T-helper 1 cell treated with Interleukin-12 subunit alpha and Interleukin-12 subunit beta and Interleukin-4 antibody, amounts not matched to agents 30 μg/mL and 1 μg/mL, for 36 hours (primary cell): ENCODE measurements at regions not wholly inside any gene's neighbourhood (a gene's known extent, or its start where the extent isn't known, plus 50 kb on each side); places are given as distances from the start of the nearest gene placed in this dataset.
"Not testable (repeated sequence)": the region's sequence is repeated elsewhere in the genome, so short reads cannot be mapped to it uniquely, and the experiment has no call there.

Source experiments
- H3K27ac Mint-ChIP-seq: one replicate; pipeline ENCODE4 v1.8.0; 2021; ENCODE audit warnings: mild to moderate bottlenecking, mixed read lengths
- H3K27me3 Mint-ChIP-seq: one replicate; pipeline ENCODE4 v1.8.0; 2021; ENCODE audit warnings: low read depth, mixed read lengths
- H3K36me3 Mint-ChIP-seq: one replicate; pipeline ENCODE4 v1.8.0; 2021; ENCODE audit warnings: low read depth, mixed read lengths
- H3K4me1 Mint-ChIP-seq: one replicate; pipeline ENCODE4 v1.8.0; 2021; ENCODE audit warnings: low read depth, mixed read lengths
- H3K4me3 Mint-ChIP-seq: one replicate; pipeline ENCODE4 v1.8.0; 2021; ENCODE audit warnings: mild to moderate bottlenecking, moderate library complexity, mixed read lengths
- H3K9me3 Mint-ChIP-seq: one replicate; pipeline ENCODE4 v1.8.0; 2021; ENCODE audit warnings: mixed read lengths

DNA sequence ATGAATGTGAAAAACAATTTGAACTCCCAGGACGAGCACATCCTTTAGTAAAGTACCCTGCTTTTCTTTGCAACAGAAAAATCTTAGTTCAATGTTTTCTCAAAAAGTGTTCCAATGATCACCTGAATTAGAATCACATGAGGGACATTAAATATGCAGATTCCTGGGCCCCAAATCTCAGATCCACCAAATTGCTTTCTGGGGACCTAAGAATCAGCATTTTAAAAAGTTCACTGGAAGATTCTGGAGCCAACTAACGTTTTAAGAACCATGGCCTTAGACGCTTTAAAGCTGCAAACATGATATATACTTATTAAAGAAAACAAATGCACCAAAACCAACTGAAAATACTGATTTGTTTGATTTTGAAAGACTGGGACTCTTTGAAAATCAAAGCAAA, 143.4 kb upstream of the TMEM168 start:
- H3K4me3 Mint-ChIP-seq, result no peak overlapping the region
- H3K27ac Mint-ChIP-seq, result no peak overlapping the region
- H3K4me1 Mint-ChIP-seq, result peaks cover 24% of the 10 kb centered on the region
- no peaks in the 10 kb centered on the region for H3K9me3 Mint-ChIP-seq
- H3K27me3 Mint-ChIP-seq, result no peaks in the 10 kb centered on the region
- peaks cover 19% of the 10 kb centered on the region for H3K36me3 Mint-ChIP-seq

DNA sequence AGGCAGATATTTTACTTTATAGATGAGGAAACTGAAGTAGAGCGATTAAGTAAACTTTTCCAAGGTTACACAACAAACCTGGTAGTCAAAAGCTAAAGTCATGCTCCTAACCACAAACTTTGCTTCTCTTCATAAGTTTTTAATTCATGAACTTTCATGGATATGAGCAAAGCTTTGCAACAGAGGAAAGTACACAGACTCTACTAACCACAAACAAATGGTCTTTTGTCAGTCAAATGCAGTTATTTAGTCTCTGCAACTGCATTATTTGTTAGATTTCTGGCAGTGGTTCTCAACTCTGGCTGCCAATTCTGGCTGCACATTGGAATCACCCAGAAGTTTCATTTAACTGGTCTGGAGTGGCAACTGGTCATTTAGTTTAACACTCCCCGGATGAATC, 140.6 kb upstream of the TMEM168 start:
- Mint-ChIP-seq H3K9me3 (no peaks in the 10 kb centered on the region), H3K27me3 (no peaks in the 10 kb centered on the region), H3K27ac (no peak overlapping the region), H3K4me3 (no peak overlapping the region), H3K36me3 (peaks cover 14% of the 10 kb centered on the region), H3K4me1 (peaks cover 6% of the 10 kb centered on the region)

DNA sequence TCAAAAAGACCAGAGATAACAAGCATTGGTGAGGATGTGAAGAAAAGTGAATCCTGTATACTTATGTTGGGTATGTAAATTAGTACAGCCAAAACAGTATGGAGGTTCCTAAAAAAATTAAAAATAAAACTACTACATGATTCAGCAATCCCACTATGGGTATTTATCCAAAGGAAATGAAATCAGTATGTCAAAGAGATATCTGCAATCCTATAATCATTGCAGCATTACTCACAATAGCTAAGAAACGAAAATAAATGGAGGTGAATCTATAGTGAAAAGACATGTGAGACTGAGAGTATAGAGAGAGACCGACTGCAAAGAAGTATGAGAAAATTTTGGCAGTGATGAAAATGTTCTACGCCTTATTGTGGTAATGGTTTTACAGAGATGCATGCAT, 139.2 kb upstream of the TMEM168 start:
- H3K27me3 Mint-ChIP-seq, result no peaks in the 10 kb centered on the region
- peaks cover 4% of the 10 kb centered on the region for H3K4me1 Mint-ChIP-seq
- H3K27ac Mint-ChIP-seq, result no peak overlapping the region
- H3K4me3 Mint-ChIP-seq, result no peak overlapping the region
- H3K9me3 Mint-ChIP-seq, result no peaks in the 10 kb centered on the region
- peaks cover 11% of the 10 kb centered on the region for H3K36me3 Mint-ChIP-seq

DNA sequence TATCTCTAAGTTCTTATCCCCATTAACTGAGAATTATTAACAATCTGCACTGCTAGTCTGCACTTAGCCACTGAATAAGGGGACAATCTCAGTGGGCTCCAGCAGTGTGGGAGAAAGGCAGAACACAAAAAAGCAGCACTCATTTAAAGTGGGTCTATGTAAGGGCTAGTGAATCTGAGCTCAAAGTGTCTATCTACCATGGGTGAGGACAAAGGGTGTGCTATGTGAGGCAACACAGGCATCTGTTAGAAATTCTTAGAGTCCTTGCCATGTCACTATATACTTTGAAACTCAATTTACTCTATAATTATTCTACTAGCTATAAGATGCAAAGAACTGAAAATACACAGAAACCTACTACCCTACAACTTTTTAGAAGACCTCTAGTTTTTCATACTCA, 135.8 kb upstream of the TMEM168 start:
- Mint-ChIP-seq H3K9me3 (no peaks in the 10 kb centered on the region), H3K27me3 (no peaks in the 10 kb centered on the region), H3K27ac (no peak overlapping the region), H3K36me3 (peaks cover 2% of the 10 kb centered on the region), H3K4me1 (peaks cover 3% of the 10 kb centered on the region), H3K4me3 (no peak overlapping the region)

DNA sequence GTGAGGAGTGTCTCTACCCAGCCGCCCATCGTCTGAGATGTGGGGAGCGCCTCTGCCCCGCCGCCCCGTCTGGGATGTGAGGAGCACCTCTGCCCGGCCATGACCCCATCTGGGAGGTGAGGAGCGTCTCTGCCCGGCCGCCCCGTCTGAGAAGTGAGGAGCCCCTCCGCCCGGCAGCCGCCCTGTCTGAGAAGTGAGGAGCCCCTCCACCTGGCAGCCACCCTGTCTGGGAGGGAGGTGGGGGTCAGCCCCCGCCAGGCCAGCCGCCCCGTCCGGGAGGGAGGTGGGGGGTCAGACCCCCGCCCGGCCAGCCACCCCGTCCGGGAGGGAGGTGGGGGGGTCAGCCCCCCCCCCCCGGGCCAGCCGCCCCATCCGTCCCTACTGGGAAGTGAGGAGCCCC, 132.4 kb upstream of the TMEM168 start:
- not testable (repeated sequence) for H3K27me3 Mint-ChIP-seq, H3K27ac Mint-ChIP-seq, H3K4me1 Mint-ChIP-seq, H3K4me3 Mint-ChIP-seq, H3K36me3 Mint-ChIP-seq, H3K9me3 Mint-ChIP-seq

DNA sequence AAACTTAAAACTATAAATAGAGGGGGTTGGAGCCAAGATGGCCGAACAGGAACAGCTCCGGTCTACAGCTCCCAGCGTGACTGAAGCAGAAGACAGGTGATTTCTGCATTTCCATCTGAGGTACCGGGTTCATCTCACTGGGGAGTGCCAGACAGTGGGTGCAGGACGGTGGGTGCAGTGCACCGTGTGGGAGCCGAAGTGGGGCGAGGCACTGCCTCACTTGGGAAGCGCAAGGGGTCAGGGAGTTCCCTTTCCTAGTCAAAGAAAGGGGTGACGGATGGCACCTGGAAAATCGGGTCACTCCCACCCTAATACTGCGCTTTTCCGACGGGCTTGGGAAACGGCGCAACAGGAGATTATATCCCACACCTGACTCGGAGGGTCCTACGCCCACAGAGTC, 126.2 kb upstream of the TMEM168 start:
- not testable (repeated sequence) for H3K36me3 Mint-ChIP-seq, H3K27ac Mint-ChIP-seq

DNA sequence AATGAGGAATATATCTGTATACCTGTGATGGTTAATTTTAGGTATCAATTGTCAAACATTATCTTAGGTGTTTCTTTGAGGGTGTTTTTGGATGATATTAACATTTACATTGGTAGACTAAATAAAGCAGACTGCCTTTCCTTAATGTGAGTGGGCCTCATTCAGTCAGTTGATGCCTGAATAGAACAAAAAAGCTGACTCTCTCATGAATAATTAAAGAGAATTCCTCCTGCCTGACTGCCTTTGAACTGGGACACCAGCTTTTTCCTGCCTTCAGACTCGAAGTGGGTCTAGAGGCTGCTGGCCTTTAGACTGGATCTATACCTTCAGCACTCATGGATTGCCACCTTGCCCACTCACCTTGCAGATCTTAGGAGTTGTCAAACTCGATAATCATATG, 117.9 kb upstream of the TMEM168 start:
- Mint-ChIP-seq H3K4me3 (no peak overlapping the region), H3K9me3 (peaks cover 21% of the 10 kb centered on the region), H3K27me3 (no peaks in the 10 kb centered on the region), H3K27ac (no peak overlapping the region), H3K4me1 (no peaks in the 10 kb centered on the region), H3K36me3 (peaks cover 15% of the 10 kb centered on the region)

More for the DNA sequence above, 126.2 kb upstream of the TMEM168 start:
- not testable (repeated sequence) for H3K9me3 Mint-ChIP-seq, H3K4me3 Mint-ChIP-seq, H3K4me1 Mint-ChIP-seq, H3K27me3 Mint-ChIP-seq

DNA sequence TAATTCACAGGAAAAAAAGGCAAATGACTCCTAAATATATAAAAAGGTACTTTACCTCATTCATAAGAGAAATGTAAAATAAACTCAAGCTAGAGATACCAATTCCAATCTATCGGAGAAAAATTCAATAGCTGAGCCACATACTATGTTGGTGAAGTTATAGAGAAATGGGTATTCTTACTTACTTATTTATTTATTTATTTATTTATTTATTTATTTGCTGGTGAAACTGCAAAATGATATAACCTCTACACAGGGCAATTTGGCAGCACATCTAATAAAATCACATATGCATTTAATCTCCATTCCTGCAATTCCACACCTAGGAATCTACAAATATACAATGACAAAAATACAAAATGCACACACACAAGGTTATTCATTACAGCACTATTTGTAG, 117.5 kb upstream of the TMEM168 start:
- H3K4me1 Mint-ChIP-seq, result no peaks in the 10 kb centered on the region
- H3K36me3 Mint-ChIP-seq, result peaks cover 13% of the 10 kb centered on the region
- no peak overlapping the region for H3K27ac Mint-ChIP-seq
- peaks cover 21% of the 10 kb centered on the region for H3K9me3 Mint-ChIP-seq
- H3K27me3 Mint-ChIP-seq, result no peaks in the 10 kb centered on the region
- H3K4me3 Mint-ChIP-seq, result no peak overlapping the region

DNA sequence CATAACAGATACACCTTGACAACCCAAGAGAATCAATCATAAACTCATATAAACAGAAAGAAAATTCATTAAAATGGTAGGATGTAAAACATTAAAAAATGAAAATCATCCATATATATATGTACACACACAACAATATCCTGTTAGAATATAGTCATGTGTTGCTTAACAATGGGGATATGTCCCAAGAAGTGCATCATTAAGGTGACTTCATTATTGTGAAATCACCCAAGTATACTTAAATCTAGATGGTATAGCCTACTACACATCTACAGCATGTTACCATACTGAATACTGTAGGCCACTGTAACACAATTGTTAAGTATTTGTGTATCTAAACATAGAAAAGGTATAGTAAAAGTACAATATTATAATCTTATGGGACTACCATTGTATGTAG, 115.8 kb upstream of the TMEM168 start:
- no peak overlapping the region for H3K4me3 Mint-ChIP-seq
- H3K36me3 Mint-ChIP-seq, result peaks cover 7% of the 10 kb centered on the region
- no peak overlapping the region for H3K27ac Mint-ChIP-seq
- H3K27me3 Mint-ChIP-seq, result no peaks in the 10 kb centered on the region
- no peaks in the 10 kb centered on the region for H3K4me1 Mint-ChIP-seq
- peaks cover 16% of the 10 kb centered on the region for H3K9me3 Mint-ChIP-seq

DNA sequence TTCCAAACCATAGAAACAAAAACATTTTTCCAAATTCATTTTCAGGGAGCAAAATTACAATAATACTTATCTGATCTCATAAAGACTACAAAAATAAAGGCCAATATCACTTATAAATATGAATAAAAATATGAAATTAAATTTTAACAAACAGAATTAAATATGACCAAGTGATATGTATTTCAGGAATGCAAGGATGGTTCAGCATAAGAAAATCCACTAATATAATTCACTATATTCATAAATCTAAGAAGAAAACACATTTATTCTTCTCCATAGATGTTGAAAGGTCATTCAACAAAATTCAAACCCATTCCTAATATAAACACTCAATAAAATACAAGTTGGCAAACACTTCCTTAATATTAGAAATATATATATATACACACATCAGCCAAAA, 115.2 kb upstream of the TMEM168 start:
- no peak overlapping the region for H3K4me3 Mint-ChIP-seq
- no peaks in the 10 kb centered on the region for H3K4me1 Mint-ChIP-seq
- H3K9me3 Mint-ChIP-seq, result peaks cover 16% of the 10 kb centered on the region
- no peaks in the 10 kb centered on the region for H3K27me3 Mint-ChIP-seq
- H3K27ac Mint-ChIP-seq, result no peak overlapping the region
- H3K36me3 Mint-ChIP-seq, result peaks cover 3% of the 10 kb centered on the region

DNA sequence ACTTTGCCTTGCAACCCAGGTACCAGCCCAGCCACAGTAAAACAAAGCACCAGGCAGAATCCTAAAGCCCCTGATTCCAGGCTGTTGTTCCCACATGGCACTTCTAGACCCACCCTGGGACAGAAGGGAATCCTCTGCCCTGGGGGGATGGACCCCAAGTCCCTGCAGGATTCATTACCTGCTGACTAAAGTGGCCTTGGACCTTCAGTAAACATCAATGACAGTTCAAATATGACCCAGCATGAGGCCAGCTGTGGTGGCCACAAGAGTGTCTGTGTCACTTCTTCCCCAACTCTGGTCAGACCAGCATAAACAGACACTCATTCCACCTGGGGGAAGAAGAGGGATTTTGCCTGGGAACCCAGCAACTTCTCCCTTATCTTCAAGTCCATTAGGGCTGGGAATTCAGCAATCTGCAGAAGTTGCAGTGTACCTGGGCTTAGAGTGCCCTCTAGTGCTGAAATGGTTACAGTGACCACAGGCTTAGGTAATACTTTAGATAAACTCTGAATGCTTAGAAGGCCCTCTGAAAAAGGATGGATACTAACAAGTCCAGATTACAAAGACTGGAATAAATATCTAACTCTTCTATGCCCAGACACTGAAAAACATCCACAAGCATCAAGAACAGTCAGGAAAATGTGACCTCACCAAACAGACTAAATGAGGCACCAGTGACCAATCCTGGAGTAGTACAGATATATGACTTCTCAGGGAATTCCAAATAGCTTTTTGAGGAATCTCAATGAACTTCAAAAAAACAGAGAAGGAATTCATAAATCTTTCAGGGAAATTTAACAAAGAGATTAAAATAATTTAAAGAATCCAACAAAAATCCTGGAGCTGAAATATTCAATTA, 108.5 kb upstream of the TMEM168 start:
- no peak overlapping the region for H3K4me3 Mint-ChIP-seq
- no peak overlapping the region for H3K27ac Mint-ChIP-seq
- H3K36me3 Mint-ChIP-seq, result peaks cover 3% of the 10 kb centered on the region
- H3K9me3 Mint-ChIP-seq, result no peaks in the 10 kb centered on the region
- H3K4me1 Mint-ChIP-seq, result no peaks in the 10 kb centered on the region
- H3K27me3 Mint-ChIP-seq, result no peaks in the 10 kb centered on the region

DNA sequence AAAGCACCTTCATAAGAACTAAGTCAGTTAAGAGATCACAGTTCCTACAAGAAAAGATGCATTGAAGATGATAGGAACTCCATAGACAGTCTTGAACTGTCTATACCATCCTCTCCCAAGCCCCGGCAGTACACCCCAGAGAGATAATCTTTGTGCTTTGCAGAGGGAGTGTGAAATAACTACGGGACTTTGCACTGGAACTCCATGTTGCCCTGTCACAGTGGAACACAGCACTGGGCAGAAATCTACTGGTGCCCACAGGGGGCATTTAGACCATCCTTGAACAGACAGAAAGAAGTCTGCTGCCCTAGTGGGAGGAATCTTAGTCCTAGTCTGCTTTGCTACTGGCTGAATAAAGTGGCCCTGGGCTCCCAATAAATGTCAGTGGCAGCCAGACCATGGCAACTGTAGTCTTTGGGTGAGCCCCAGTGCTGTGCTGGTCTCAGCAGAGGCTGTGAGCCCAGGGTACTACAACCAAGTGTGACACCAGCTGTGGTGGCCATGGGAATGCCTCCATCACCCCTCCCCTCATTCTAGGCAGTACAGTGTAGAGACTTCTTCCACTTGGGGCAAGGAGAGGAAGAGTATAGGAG, 107.7 kb upstream of the TMEM168 start:
- Mint-ChIP-seq H3K4me1 (no peaks in the 10 kb centered on the region), H3K27ac (no peak overlapping the region), H3K9me3 (no peaks in the 10 kb centered on the region), H3K4me3 (no peak overlapping the region), H3K36me3 (peaks cover 3% of the 10 kb centered on the region), H3K27me3 (no peaks in the 10 kb centered on the region)

DNA sequence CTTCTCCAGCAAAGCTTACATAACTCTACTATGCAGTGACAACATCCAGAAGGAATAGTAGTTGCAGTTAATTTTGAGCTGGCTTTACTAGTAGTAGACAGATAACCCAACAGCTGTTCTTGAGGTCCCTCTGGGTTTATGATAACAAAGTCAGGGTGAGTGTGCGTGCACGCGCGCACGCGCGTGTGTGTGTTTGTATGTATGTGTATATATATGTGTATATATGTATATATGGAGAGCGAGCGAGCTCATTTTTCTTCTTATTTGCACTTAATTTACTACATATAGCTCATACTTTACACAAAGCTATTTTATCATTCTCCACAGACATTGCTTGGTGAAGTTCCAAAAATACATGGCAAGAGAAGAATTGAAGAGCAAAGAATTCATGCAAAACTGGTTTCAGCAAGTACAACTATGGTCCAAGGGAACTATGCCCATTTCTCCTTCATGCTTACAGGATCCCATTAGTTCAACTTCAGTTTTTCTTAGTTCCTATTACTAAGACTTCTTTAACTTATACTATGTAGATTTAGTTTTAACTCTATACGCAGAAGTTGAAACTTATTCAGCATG, 105.9 kb upstream of the TMEM168 start:
- H3K9me3 Mint-ChIP-seq, result no peaks in the 10 kb centered on the region
- no peak overlapping the region for H3K27ac Mint-ChIP-seq
- H3K27me3 Mint-ChIP-seq, result no peaks in the 10 kb centered on the region
- peaks cover 3% of the 10 kb centered on the region for H3K36me3 Mint-ChIP-seq
- no peaks in the 10 kb centered on the region for H3K4me1 Mint-ChIP-seq
- no peak overlapping the region for H3K4me3 Mint-ChIP-seq

DNA sequence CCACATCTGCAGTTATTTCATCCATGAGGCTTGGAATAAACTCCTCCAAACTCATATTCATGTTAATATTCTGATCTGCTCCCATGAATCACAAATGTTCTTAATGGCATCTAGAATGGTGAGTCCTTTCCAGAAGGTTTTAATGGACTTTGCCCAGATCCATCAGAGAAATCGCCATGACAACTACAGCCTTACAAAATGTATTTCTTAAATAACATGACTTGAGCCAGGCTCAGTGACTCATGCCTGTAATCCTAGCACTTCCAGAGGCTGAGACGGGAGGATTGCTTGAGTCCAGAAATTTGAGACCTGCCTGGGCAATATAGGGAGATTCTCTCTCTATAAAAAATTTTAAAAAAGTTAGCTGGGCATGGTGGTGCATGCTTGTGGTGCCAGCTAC, 102.1 kb upstream of the TMEM168 start:
- Mint-ChIP-seq H3K27ac (no peak overlapping the region), H3K27me3 (no peaks in the 10 kb centered on the region), H3K4me1 (peaks cover 3% of the 10 kb centered on the region), H3K4me3 (no peak overlapping the region), H3K36me3 (peaks cover 6% of the 10 kb centered on the region), H3K9me3 (no peaks in the 10 kb centered on the region)

DNA sequence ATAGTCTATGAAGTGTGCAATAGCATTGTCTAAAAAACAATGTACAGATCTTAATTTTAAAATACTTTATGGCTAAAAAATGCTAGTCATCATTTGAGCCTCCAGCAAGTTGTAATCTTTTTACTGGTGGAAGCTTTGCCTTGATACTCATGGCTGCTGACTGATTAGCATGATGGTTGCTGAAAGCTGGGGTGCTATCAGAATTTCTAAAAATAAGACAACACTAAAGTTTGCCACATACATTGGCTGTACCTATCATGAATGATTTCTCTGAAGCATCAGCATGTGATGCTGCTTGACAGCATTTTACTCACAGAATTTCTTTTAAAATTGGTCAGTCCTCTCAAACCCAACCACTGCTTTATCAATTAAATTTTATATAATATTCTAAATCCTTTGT, 101.5 kb upstream of the TMEM168 start:
- H3K4me3 Mint-ChIP-seq, result no peak overlapping the region
- peaks cover 6% of the 10 kb centered on the region for H3K36me3 Mint-ChIP-seq
- H3K27me3 Mint-ChIP-seq, result no peaks in the 10 kb centered on the region
- H3K9me3 Mint-ChIP-seq, result no peaks in the 10 kb centered on the region
- H3K4me1 Mint-ChIP-seq, result peaks cover 3% of the 10 kb centered on the region
- no peak overlapping the region for H3K27ac Mint-ChIP-seq
